ENCODE measurements at regions not wholly inside any gene's neighbourhood (a gene's known extent, or its start where the extent isn't known, plus 50 kb on each side); places are given as distances from the start of the nearest gene placed in this dataset.

GRCh38 chr5:167777746-167778145 lies 513.7 kb upstream of the WWC1 start:
- no peaks in the 10 kb centered on the region for H3K36me3 ChIP-seq (ENCODE audit: control insufficient read depth, insufficient read depth, low read length)
- H3K9me3 ChIP-seq (ENCODE audit: control insufficient read depth, low read length), result no peaks in the 10 kb centered on the region
- no peak overlapping the region for H3K27ac ChIP-seq (ENCODE audit: insufficient read depth, low read depth, low read length, poor library complexity, severe bottlenecking)
- no peaks in the 10 kb centered on the region for H3K4me1 ChIP-seq (ENCODE audit: control insufficient read depth, insufficient read depth, low read length)
- 80 to 100% methylated on average over 1 of the region's 1 CpG for WGBS, 2 experiments
- H3K27me3 ChIP-seq (ENCODE audit: control insufficient read depth, insufficient read depth, low read length, poor library complexity, severe bottlenecking), result no peaks in the 10 kb centered on the region
- H3K4me3 ChIP-seq (ENCODE audit: insufficient read depth, low read depth, low read length), result no peak overlapping the region

GRCh38 chr5:167778228-167778627 lies 513.2 kb upstream of the WWC1 start:
- no peaks in the 10 kb centered on the region for H3K27me3 ChIP-seq (ENCODE audit: control insufficient read depth, insufficient read depth, low read length, poor library complexity, severe bottlenecking)
- no peaks in the 10 kb centered on the region for H3K4me1 ChIP-seq (ENCODE audit: control insufficient read depth, insufficient read depth, low read length)
- no peaks in the 10 kb centered on the region for H3K36me3 ChIP-seq (ENCODE audit: control insufficient read depth, insufficient read depth, low read length)
- 93 to 96% methylated on average over 1 of the region's 2 CpGs for WGBS, 2 experiments
- no peaks in the 10 kb centered on the region for H3K9me3 ChIP-seq (ENCODE audit: control insufficient read depth, low read length)
- H3K27ac ChIP-seq (ENCODE audit: insufficient read depth, low read depth, low read length, poor library complexity, severe bottlenecking), result no peak overlapping the region
- H3K4me3 ChIP-seq (ENCODE audit: insufficient read depth, low read depth, low read length), result no peak overlapping the region

- no peak overlapping the region for H3K27ac ChIP-seq (ENCODE audit: insufficient read depth, low read depth, low read length, poor library complexity, severe bottlenecking)
- H3K4me3 ChIP-seq (ENCODE audit: insufficient read depth, low read depth, low read length), result no peak overlapping the region
- WGBS, 2 experiments, result 91 to 95% methylated on average over 3 of the region's 3 CpGs
- H3K36me3 ChIP-seq (ENCODE audit: control insufficient read depth, insufficient read depth, low read length), result no peaks in the 10 kb centered on the region
- no peaks in the 10 kb centered on the region for H3K4me1 ChIP-seq (ENCODE audit: control insufficient read depth, insufficient read depth, low read length)
- H3K27me3 ChIP-seq (ENCODE audit: control insufficient read depth, insufficient read depth, low read length, poor library complexity, severe bottlenecking), result no peaks in the 10 kb centered on the region
- H3K9me3 ChIP-seq (ENCODE audit: control insufficient read depth, low read length), result no peaks in the 10 kb centered on the region
Measured at GRCh38 chr5:167779644-167780043, 511.8 kb upstream of the WWC1 start.

- H3K4me1 ChIP-seq (ENCODE audit: control insufficient read depth, insufficient read depth, low read length), result no peaks in the 10 kb centered on the region
- no peaks in the 10 kb centered on the region for H3K9me3 ChIP-seq (ENCODE audit: control insufficient read depth, low read length)
- H3K27ac ChIP-seq (ENCODE audit: insufficient read depth, low read depth, low read length, poor library complexity, severe bottlenecking), result no peak overlapping the region
- no peaks in the 10 kb centered on the region for H3K27me3 ChIP-seq (ENCODE audit: control insufficient read depth, insufficient read depth, low read length, poor library complexity, severe bottlenecking)
- H3K4me3 ChIP-seq (ENCODE audit: insufficient read depth, low read depth, low read length), result no peak overlapping the region
- WGBS, 2 experiments, result 92 to 96% methylated on average over 6 of the region's 6 CpGs
- no peaks in the 10 kb centered on the region for H3K36me3 ChIP-seq (ENCODE audit: control insufficient read depth, insufficient read depth, low read length)
Measured at GRCh38 chr5:167780177-167780576, 511.3 kb upstream of the WWC1 start.

GRCh38 chr5:167783145-167783817 lies 508.2 kb upstream of the WWC1 start:
- WGBS, 2 experiments, result 93% methylated on average over 9 of the region's 9 CpGs
- Histone ChIP-seq H3K27ac (ENCODE audit: insufficient read depth, low read depth, low read length, poor library complexity, severe bottlenecking) (no peak overlapping the region), H3K4me1 (ENCODE audit: control insufficient read depth, insufficient read depth, low read length) (no peaks in the 10 kb centered on the region), H3K4me3 (ENCODE audit: insufficient read depth, low read depth, low read length) (no peak overlapping the region), H3K36me3 (ENCODE audit: control insufficient read depth, insufficient read depth, low read length) (no peaks in the 10 kb centered on the region), H3K27me3 (ENCODE audit: control insufficient read depth, insufficient read depth, low read length, poor library complexity, severe bottlenecking) (no peaks in the 10 kb centered on the region), H3K9me3 (ENCODE audit: control insufficient read depth, low read length) (no peaks in the 10 kb centered on the region)

- 100% methylated on average over 2 of the region's 2 CpGs; no CpG with 5 or more reads in 1 of the 2 experiments for WGBS, 2 experiments
- no peaks in the 10 kb centered on the region for H3K9me3 ChIP-seq (ENCODE audit: control insufficient read depth, low read length)
Measured at GRCh38 chr5:167785106-167785505, 506.3 kb upstream of the WWC1 start.

GRCh38 chr5:167785901-167786300 lies 505.5 kb upstream of the WWC1 start:
- Histone ChIP-seq H3K36me3 (ENCODE audit: control insufficient read depth, insufficient read depth, low read length) (no peaks in the 10 kb centered on the region), H3K9me3 (ENCODE audit: control insufficient read depth, low read length) (no peaks in the 10 kb centered on the region), H3K27me3 (ENCODE audit: control insufficient read depth, insufficient read depth, low read length, poor library complexity, severe bottlenecking) (no peaks in the 10 kb centered on the region), H3K4me1 (ENCODE audit: control insufficient read depth, insufficient read depth, low read length) (no peaks in the 10 kb centered on the region), H3K27ac (ENCODE audit: insufficient read depth, low read depth, low read length, poor library complexity, severe bottlenecking) (no peak overlapping the region), H3K4me3 (ENCODE audit: insufficient read depth, low read depth, low read length) (no peak overlapping the region)
- WGBS, 2 experiments, result 91 to 95% methylated on average over 1 of the region's 1 CpG

More at GRCh38 chr5:167785106-167785505, 506.3 kb upstream of the WWC1 start:
- no peaks in the 10 kb centered on the region for H3K27me3 ChIP-seq (ENCODE audit: control insufficient read depth, insufficient read depth, low read length, poor library complexity, severe bottlenecking)
- H3K4me1 ChIP-seq (ENCODE audit: control insufficient read depth, insufficient read depth, low read length), result no peaks in the 10 kb centered on the region
- no peaks in the 10 kb centered on the region for H3K36me3 ChIP-seq (ENCODE audit: control insufficient read depth, insufficient read depth, low read length)
- no peak overlapping the region for H3K27ac ChIP-seq (ENCODE audit: insufficient read depth, low read depth, low read length, poor library complexity, severe bottlenecking)
- H3K4me3 ChIP-seq (ENCODE audit: insufficient read depth, low read depth, low read length), result no peak overlapping the region

GRCh38 chr5:167786871-167787578 lies 504.4 kb upstream of the WWC1 start:
- no peak overlapping the region for H3K27ac ChIP-seq (ENCODE audit: insufficient read depth, low read depth, low read length, poor library complexity, severe bottlenecking)
- H3K4me3 ChIP-seq (ENCODE audit: insufficient read depth, low read depth, low read length), result no peak overlapping the region
- no peaks in the 10 kb centered on the region for H3K27me3 ChIP-seq (ENCODE audit: control insufficient read depth, insufficient read depth, low read length, poor library complexity, severe bottlenecking)
- no peaks in the 10 kb centered on the region for H3K36me3 ChIP-seq (ENCODE audit: control insufficient read depth, insufficient read depth, low read length)
- H3K4me1 ChIP-seq (ENCODE audit: control insufficient read depth, insufficient read depth, low read length), result peaks cover 5% of the 10 kb centered on the region
- WGBS, 2 experiments, result 91 to 95% methylated on average over 2 of the region's 2 CpGs
- no peaks in the 10 kb centered on the region for H3K9me3 ChIP-seq (ENCODE audit: control insufficient read depth, low read length)

GRCh38 chr5:167790045-167790444 lies 501.4 kb upstream of the WWC1 start:
- 95 to 96% methylated on average over 7 of the region's 7 CpGs for WGBS, 2 experiments
- Histone ChIP-seq H3K4me1 (ENCODE audit: control insufficient read depth, insufficient read depth, low read length) (peaks cover 13% of the 10 kb centered on the region), H3K4me3 (ENCODE audit: insufficient read depth, low read depth, low read length) (no peak overlapping the region), H3K36me3 (ENCODE audit: control insufficient read depth, insufficient read depth, low read length) (no peaks in the 10 kb centered on the region), H3K27me3 (ENCODE audit: control insufficient read depth, insufficient read depth, low read length, poor library complexity, severe bottlenecking) (no peaks in the 10 kb centered on the region), H3K9me3 (ENCODE audit: control insufficient read depth, low read length) (no peaks in the 10 kb centered on the region), H3K27ac (ENCODE audit: insufficient read depth, low read depth, low read length, poor library complexity, severe bottlenecking) (no peak overlapping the region)

- Histone ChIP-seq H3K9me3 (ENCODE audit: control insufficient read depth, low read length) (no peaks in the 10 kb centered on the region), H3K27me3 (ENCODE audit: control insufficient read depth, insufficient read depth, low read length, poor library complexity, severe bottlenecking) (no peaks in the 10 kb centered on the region), H3K4me1 (ENCODE audit: control insufficient read depth, insufficient read depth, low read length) (peaks cover 13% of the 10 kb centered on the region), H3K36me3 (ENCODE audit: control insufficient read depth, insufficient read depth, low read length) (no peaks in the 10 kb centered on the region), H3K4me3 (ENCODE audit: insufficient read depth, low read depth, low read length) (no peak overlapping the region), H3K27ac (ENCODE audit: insufficient read depth, low read depth, low read length, poor library complexity, severe bottlenecking) (no peak overlapping the region)
- WGBS, 2 experiments, result 92 to 95% methylated on average over 8 of the region's 8 CpGs
Measured at GRCh38 chr5:167790462-167791260, 500.8 kb upstream of the WWC1 start.

All from ectodermal cell (in vitro differentiated cells).